DMS 273 treated with DMSO at 0.1 percent for 48 hours (cell line): ENCODE measurements at regions not wholly inside any gene's neighbourhood (a gene's known extent, or its start where the extent isn't known, plus 50 kb on each side); places are given as distances from the start of the nearest gene placed in this dataset.
A peak's percentile ranks its signal among the peaks of the same experiment; 100 is the strongest.
"Not testable (repeated sequence)": the region's sequence is repeated elsewhere in the genome, so short reads cannot be mapped to it uniquely, and the experiment has no call there.

Experiments
- DNase-seq: peaks from one replicate; lab custom pipeline; 2025; lab: John Stamatoyannopoulos, UW

DNA sequence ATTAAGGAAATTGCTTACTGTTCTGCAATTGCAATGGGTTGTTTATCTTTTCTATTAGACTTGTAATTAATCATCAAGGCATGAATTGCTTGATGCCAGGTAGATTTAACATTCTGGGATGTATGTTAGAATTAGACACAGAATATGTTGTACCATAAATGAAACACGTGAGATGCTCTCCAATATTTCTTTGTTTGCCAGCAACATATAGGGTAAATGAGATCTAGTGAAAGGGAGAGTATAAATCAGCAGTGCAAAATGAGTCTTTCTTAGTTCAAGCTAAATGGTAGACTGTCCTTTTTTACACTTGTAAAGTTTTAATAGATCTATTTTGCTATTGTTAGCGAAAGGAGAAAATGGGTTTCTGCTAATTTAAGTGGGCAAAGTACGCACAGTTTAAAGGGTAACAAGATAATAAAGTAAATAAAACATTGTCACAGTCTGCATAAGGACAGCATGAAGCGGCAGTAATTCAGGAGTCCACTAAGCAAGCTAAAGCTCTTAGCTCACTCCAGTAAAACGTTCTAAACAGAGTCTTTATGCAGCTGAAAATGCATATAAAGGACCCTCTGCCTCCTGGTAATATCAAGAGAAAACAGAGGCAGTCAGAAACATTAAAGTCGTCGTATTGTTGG, 1137.1 kb downstream of the OLFM4 start:
- DNase-seq: no peak

DNA sequence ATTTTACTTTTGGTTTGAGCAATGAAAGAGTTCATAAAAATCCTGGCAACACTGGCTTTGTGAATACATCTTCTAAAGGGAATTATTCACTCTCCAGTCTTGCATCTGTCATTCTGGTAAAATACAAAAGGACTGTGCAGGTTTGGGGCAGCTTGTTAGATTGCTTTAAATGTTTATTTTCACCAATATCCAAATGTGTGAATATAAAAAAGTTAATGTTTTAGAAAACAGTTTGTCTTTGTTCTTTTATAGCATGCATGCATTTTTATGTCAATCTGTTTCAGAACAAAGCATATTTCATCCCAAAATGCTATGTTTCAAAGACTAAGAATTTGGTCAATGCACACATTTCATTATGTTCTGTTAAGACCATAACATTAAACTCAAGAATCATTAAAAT, 1145.4 kb downstream of the OLFM4 start:
- DNase-seq: no peak

DNA sequence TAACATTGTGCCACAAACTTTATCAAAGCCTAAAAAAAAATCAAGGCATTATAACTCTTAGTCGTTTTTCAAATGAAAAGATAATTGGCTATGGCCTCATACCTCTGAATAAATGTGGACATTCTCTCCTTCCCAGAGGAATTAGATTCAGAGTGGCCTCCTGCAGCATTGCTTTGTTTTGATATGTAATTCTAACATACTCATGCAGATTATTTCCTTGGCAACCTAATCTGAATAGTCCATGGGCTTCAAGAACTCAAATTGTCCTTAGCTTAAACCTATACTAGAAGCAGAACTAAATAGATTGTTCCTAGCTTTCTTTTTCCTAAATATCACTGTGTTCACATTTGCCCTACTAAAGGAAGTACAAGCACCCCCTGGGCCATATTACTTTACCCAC, 1146.9 kb downstream of the OLFM4 start:
- DNase-seq: no peak

DNA sequence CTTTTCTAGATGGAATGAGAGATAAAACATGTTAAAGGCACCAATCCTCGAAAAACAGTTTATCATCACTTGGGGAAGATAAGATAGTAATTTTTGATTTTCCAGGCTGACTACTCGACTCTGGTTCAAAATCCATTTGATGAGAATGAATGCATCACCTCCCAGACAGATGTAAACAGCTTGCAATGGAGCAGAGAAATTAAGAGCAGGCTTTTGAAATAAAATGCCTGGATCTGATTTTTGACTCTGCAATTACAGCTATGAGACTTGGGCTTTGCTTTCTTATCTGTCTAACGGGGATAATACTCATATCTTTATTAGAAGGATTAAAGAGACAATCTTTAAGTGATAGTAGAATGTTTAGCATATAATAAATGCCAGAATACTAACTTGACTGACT, 1148.9 kb downstream of the OLFM4 start:
- no peak for DNase-seq

DNA sequence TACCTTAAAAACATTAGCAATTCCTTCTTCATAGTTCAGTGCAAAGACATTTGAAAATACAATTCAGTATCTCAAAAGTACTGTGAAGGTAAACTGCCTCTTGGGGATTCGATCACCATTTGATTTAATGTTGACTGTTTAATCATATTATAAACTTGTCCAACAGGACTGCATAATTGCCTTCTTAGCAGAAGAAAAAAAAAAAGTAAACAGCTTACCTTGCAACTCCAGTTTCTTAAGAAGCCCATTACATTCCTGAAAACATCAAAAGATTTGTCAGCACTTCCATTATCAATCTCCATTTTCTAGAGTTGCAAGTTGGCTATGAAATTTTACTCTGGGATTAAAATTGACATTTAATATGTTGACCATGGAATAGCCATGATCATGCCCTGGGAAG, 1154.6 kb downstream of the OLFM4 start:
- no peak for DNase-seq

DNA sequence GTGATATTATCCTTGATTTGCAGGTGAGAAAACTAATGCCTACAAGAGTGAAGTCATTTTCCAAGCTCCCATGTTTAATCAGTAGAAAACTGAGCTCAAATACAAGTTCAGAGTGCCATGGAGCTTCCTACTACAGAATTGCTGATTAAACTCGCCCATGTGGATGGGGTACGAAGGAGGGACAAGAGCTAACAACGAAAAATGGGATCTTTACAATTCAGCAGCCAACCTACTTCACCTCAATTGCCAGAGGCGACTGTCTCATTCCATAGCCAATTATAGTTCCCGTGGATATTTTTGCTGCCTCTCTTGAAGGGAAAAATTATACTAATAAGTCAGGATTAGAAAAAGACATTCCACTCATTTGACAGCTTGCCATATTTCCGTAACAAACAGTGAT, 1155.1 kb downstream of the OLFM4 start:
- DNase-seq: no peak

DNA sequence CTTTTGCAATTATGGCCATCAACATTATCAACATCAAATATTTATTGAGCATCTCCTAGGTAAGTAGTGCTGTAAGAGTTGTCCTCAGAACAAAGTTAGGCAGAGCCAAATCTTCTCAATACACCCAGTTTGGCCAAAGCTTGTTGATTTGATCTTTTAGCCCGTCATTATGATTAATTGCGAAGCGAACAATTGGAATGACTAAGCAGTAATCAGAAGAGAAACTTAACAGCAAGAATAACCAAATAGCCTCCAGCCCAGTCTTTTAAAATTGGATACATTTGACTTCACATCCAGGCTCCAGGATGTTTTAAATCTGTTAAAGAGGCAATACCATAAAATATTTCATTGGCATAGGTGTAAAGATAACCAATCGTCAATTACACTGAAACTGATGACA, 1156.0 kb downstream of the OLFM4 start:
- no peak for DNase-seq

DNA sequence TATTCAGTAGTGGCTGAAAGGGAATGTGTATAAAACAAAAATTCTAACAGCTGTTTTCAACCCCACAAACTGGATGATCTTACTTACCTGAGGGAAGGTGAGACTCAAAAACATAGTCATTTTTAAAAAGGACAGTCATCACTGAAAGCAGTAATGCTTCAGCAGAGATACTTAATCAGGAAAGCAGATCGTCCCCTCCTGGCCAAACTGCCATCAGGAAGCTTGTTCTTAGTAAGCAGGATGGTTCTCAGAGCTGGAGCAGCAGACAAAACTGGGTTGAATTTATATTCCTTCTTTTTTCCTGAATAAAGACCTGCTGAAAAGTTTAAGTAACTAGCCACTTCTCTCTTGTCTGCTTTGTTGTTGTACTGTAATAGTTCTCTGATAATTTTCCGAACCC, 1156.5 kb downstream of the OLFM4 start:
- no peak for DNase-seq

DNA sequence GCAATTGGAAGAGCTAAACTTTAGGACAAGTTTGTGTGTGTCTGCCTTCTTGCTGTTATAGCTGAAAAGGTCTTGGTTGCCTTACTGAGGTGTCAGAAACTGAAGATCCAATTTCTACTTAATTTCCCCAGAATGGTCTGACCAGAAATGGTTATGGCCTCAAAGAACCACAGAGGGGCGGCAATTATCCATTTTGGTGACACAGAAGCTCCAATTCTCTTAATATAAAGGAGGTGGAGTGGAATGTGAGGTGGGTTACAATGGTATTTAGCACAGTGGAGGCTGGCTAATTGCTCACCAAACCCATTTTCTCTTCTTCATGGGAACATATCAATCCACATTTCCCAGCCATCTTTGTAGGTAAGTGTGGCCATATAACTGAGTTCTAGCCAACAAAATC, 1157.2 kb downstream of the OLFM4 start:
- DNase-seq: no peak

DNA sequence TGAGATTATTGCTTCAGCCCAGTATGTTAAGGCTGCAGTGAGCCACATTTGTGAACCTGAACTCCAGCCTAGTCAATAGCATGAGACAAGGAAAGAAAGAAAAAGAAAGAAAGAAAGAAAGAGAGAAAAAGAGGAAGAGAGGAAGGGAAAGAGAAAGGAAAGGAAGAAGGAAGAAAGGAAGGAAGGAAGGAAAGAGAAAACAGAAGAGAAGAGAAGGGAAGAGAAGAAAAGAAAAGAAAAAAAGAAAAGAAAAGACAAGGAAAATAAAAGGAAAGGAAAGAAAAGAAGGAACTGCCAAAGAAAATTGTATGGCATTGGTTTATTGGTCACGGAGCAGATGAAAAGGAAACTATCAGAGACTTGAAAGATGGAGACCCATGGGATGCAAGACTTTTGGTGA, 1158.8 kb downstream of the OLFM4 start:
- DNase-seq: no peak

DNA sequence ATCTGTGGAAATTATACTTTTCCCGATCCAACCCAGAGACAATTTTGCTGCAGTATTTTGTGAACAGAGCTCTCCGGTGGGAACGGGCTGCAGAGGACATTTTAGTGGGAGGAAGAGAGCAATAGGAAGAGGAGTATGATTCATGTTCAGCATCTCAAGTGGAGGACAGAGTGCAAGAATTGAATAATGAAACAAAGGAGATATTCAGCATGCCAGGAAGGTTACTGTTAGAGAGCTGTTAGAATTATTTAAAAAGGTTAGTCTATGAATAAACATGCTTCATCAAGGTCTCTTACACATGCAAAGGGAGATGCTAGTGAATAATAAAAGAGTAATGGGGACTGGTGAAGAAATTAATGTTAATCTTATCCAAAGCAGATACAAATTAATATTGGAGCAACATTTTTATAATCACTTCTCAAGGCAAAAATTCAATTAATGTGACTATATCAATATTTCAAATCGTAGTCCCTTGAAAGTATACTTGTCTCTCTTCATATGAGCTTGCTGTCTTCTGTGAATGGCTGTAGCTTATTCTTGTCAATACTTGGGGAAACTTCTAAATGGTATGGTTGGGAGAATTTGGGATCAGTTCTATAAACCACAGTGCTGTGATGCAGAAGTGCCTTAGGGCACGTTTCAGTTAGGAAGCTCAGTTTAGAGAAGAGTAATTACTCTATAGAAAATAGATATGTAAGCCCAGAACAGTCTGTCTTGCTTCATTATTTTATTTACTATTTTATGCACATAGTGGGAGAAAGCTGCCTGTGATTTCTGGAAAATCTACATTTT, 1165.8 kb downstream of the OLFM4 start:
- no peak for DNase-seq

DNA sequence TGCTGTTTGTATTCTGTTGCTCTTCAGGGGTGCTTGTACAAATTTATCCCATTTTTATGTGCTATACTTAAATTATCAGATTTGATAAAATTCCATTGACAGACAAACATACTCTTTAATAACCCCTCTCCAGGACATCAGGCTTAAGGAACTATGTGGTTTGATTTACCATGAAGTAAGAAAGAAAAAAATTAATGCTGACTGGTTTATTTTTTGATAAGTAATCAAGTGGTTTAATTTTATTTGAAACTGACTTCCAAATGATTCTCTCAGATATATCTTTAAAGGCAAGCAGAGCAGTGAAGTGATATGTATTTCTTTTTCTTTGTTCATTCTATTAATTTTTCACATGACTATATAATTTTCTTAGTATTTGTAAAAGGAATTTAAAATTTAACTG, 1168.1 kb downstream of the OLFM4 start:
- DNase-seq: no peak

DNA sequence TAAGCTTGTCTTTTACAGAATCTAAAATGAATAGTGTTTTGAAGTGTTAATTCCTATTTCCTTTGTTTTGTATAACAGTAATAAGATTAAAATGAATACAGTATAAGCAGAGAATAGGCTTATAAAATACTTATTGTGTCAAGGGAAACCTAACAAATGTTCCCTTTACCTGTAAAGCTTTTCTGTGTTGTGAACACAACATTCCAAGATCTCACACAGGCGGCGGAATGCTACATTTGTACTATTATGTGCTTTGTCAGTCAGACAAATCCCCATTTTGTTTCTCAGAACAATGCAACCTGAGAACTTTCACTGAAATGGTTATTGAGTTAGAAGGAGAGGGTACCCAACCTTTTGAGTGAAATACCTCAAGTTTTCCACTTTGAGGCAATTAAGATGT, 1170.3 kb downstream of the OLFM4 start:
- DNase-seq: no peak

DNA sequence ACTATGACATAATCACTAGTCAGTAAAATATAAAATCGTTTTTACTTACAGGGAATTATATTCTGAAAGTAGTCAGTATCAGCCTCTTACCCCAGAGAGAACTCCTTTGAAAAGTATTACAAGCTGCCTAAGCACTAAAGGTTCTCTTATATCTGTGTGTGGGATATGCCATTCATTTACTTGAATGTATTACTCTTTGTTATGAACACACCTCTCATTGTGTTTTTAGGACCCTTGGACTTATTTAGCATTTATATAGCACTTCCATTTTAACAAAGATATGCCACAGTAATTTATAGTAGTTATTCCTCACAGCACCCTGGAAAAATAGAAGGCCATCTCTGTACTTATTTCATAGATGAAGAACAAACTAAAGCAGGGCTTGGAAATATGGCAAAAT, 1178.0 kb downstream of the OLFM4 start:
- no peak for DNase-seq

DNA sequence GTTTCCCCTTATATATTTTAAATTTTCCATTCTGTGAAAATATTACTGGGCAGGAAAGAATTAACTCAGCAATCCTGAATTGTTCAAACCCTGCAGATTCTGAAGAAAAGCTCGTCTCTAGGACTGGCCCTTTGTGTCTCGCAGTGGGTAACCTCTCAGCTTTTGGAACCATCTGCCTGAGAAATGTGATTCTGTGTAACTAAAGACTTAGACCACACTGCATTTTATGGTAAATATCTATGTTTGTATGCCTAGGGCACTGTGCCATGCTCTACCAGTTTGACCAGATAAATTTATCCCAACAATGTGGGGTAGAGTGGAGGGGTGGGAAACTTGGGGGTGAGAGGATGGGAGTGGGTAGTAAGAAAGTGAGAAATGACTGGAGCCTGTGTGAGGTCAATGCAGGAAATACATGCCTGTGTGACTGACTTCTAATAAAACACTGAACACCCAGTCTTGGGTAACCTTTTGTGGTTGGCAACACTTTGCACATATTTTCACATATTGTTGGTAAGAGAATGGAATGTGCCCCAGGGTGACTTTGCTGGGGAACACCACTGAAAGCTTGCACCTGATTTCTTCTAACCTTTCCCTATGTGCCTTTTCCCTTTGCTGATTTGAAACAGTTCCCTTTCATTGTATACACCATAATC, 1181.9 kb downstream of the OLFM4 start:
- no peak for DNase-seq

DNA sequence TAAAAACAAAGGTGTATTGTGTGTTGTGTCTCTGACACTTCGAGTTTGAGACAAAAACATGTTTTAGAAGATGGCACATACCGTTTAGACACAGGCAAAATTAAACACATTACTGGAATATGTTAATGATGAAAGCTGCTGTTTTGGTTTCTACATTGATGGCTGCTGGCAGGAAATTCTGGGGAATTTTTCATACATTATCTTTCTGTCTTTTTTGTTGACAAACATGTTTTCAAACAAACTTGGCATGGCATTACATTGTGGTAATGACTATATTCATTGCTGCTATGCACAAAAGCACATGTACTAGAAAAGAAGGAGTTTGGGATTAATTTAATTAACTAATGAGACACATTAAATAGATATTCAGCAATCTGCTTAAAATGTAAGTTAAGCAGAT, 1187.6 kb downstream of the OLFM4 start:
- DNase-seq: no peak

DNA sequence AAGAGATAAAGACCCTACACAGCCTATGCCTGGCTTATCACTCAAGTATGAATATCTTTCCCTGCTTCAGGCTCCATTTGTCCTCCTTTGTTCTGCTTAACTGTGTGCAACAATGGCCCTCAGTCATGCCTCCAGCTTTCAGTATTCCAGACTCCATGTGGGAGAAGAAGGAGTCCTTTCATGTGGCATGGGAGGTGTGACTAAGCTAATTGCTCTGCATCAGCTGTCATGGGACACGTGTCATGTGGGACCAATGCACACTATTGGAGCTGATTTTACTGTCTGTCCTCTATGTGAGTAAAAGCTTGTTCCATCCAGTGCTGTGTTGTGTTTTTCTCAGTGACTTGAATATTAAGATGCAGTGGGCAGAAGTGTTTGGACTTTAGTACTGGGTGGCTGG, 1198.3 kb downstream of the OLFM4 start:
- no peak for DNase-seq

DNA sequence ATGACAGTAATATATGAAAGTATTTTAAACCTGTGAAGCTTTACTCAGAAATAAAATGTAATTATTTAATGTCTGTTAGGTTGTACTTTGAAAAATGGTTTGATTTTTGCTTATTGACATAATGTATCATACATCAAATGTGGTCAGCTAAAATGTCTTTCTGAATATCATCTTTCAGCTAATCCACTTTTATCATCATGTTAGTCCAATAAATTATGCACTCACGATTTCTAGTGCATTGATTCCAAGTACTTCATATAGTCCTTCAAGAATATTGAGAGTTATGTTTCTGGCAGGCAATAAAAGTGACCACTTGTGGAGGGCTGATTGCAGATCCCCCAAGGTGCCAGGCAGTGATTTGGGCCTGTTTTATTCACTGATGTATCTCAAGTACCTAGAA, 1204.1 kb downstream of the OLFM4 start:
- no peak for DNase-seq

DNA sequence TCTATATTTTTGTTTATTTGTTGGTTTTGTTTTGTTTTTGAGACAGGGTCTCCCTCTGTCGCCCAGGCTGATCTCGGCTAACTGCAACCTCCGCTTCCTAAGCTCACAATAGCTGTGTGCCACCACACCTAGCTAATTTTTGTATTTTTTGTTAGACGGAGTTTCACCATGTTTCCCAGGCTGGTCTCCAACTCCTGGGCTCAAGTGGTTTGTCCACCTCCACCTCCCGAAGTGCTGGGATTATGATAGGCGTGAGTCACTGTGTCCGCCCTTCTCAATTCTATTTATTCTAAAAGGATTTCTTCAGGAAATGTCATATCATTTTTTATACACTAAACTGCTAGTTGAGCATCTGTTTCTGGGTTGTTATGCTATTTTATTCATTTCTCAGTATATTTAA, 1206.0 kb downstream of the OLFM4 start:
- no peak for DNase-seq

DNA sequence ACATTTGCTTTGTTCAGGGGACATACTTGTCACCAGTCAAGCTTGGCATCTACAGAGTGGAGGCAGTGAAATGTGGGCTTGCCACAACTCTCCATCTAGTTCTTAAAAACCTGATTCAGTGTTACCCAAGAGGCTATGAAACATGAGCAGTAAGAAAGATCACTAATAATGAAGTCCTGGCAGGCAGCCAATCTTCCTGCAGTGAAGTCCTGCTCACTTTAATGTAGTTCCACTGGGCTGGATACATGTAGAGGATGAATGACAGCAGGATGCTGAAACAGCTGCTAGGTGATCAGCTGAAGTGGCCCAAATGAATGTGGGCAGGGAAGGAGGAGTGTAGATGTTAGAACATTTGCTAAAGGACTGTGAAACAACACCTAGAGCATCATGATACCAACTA, 1213.1 kb downstream of the OLFM4 start:
- DNase-seq: peak; percentile 23

DNA sequence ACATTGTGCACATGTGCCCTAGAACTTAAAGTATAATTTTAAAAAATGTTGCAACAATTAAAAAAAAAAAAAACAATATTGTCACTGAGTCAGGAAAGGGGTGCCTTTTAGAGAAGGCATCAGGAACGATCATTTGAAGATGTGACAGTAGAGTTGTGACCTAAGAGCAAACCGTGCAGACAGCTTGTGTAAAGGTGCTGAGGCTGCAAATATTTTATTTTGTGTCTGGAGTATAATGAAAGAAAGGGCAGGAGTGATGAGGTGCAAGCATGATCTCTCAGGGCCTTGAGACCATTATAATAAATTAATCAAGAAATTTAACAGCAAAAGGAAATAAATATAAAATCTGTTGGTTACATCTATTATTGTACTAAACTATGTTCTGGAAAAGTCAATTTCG, 1219.7 kb downstream of the OLFM4 start:
- DNase-seq: no peak

DNA sequence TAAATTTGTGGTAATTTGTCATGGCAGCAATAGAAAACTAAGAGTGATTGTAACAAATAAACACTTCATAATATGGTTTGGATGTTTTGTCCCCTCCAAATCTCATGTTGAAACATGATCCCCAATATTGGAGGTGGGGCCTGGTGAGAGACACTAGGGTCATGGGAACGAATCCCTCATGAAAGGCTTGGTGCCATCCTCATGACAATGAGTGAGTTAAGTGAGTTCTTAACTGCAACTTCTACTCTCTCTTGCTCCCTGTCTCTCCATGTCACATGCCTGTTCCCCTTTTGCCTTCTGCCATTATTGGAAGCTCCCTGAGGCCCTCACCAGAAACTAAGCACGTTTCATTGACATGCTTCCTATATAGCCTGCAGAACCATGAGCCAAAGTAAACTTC, 1233.2 kb downstream of the OLFM4 start:
- no peak for DNase-seq

DNA sequence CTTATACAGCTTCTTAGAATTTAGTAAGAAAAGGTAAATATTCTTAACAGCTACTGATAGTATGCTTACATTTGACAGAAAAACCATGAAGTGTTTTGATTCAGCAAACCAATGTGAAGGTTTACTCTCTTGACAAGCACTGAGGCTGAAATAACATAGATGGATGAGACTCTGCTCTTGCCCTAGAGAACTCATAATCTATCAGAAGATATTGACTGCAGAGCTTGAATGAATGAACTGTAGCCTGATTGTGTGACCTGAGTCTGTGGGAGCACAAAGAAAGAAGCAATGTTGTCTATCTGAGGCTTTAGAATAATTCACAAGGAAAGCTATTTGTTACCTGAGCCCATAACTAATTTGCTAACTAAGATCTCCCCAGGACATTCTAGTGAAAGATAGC, 1235.3 kb downstream of the OLFM4 start:
- no peak for DNase-seq

DNA sequence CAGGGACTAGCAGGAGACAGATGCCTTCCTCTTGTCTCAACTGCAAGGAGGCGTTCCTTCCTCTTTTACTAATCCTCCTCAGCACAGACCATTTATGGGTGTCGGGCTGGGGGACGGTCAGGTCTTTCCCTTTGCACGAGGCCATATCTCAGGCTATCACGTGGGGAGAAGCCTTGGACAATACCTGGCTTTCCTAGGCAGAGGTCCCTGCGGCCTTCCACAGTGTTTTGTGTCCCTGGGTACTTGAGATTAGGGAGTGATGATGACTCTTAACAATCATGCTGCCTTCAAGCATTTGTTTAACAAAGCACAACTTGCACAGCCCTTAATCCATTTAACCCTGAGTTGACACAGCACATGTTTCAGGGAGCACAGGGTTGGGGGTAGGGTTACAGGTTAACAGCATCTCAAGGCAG, 1238.6 kb downstream of the OLFM4 start:
- DNase-seq: not testable (repeated sequence)
